Fibroblast of gingiva (primary cell): ENCODE measurements at regions not wholly inside any gene's neighbourhood (a gene's known extent, or its start where the extent isn't known, plus 50 kb on each side); places are given as distances from the start of the nearest gene placed in this dataset.
"Not testable (repeated sequence)": the region's sequence is repeated elsewhere in the genome, so short reads cannot be mapped to it uniquely, and the experiment has no call there.

Experiments
- DNase-seq: peaks from one replicate; pipeline ENCODE4 v3.0.0-alpha.2; 2011; ENCODE audit warnings: low read depth

DNA sequence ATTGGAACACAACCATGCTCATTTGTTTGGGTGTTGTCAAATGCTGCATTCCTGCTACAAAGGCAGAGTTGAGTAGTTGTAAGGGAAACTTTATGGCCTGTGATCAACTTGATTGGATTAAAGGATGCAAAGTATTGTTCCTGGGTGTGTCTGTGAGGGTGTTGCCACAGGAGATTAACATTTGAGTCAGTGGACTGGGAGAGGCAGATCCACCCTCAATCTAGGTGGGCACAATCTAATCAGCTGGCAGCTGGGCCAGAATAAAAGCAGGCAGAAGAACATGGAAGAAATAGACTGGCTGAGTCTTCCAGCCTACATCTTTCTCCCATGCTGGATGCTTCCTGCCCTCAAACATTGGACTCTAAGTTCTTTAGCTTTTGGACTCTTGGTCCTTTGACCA lies 145.6 kb upstream of the LMCD1 start:
- not testable (repeated sequence) for DNase-seq

DNA sequence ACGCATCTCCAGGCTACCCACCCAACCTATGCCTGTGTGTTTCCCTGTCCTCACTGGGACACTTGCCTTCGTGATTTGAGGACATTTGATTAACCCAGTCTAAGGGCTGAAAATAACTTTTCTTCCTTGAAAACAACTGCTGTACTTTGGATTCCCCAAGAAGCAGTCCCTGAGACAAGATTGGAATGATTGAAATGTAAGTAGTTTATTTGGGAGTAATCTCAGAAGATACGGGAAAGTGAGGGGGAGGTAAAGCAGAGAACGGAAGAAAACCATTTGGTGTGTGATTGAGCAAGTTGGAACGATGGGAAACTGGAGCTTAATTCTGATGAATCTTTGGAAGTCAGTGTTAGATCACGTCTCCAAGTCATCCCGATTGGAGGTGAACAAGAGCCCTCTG lies 143.8 kb upstream of the LMCD1 start:
- DNase-seq: no peak

DNA sequence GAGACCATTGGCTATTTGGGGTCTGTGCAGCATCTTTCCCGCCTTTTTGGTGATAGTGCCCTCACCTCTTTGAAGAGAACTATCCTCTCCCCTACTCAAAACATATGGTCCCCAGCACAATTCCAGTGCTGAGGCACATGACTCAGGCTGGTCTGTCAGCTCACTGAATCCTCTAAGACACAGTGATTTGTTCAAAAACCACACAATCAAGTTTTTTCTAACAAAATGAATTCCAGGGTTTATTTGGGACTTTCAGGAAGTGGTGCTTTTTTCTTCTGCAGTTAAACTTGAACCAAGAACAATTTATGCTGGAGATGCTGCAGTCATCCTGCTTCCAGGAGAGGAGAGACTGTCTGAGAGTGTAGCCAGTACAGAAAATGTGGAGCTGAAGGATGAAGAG lies 142.5 kb upstream of the LMCD1 start:
- DNase-seq: no peak

DNA sequence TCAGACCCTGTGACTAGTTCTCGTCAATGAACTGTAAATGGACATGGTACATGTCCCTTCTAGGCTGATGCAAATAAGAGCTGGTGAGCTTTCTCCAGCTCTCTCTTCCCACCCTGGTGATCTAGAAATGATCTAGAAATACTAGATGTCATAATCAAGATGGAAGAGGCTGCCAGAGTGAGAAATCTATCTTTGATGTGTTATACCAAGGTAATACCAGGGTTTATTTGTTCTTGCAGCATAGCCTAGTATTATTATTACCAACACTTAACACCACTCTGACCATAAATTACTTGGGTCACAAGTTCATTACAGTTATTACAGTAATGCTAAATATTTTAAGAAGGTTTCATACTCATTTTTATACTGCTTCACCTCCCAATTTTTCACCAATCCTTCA lies 138.4 kb upstream of the LMCD1 start:
- DNase-seq: no peak

DNA sequence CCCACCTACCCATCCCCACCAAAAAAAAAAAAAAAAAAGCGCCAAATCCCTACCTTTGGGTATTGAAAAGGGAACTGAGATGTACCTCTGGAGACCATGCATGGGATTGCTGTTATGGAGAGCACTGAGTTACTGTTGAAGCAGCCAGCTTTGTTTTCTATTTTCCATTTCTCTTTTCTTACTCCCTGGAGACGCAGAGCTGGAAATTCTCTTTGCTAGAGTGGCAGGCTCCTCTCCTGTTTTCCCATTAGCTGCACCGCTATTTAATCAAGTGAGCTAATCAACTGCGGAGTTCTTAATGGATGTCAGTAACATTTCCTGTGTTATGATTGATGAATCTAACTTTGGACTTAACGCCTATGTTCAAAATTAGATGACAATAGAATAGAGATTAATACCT lies 136.1 kb upstream of the LMCD1 start:
- no peak for DNase-seq

DNA sequence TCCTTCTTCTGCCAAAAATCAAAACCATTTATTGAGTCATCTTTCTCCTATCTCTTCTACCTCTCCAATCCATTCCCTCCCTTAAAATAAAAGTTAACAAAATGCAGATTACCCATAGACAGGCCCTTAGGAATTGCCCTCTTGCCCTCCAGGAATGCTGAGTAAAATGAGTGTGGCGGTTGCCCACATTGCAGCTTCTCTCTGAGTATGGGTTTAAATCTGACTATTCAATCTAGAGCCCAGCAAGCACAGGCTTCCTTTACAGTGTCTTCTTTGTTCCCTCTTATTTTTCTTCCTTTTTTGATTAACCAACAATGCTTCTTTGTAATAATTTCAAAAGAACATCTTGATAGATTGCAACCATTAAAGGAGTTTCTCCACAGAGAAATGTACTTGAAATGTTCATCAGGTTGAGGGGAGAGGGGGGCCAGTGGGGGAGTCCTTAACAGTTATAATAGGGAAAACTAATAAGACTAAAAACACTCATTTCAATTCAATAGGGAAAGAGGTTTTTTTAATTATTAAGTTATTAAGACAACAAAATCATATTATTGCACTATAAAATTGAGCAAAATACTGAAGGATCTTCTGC lies 135.3 kb upstream of the LMCD1 start:
- DNase-seq: no peak

DNA sequence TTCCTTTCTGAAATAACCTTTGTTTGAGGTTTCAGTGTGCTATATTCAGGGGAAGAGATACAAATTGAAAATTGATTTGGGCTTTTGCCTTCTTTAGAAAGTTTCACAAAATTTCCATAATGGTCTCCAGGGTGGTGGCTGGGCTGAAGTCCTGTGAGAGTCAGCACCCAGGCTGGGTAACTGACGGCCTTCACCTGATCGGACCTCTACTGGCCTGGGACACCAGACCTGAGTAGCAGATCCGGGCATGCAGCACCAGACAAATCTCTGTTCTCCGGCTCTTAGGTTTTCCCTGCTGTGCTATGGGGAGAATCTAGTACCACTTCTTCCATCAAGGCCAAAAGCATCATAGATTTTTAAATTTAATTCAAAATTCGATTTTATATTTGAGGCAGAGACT lies 133.0 kb upstream of the LMCD1 start:
- no peak for DNase-seq

DNA sequence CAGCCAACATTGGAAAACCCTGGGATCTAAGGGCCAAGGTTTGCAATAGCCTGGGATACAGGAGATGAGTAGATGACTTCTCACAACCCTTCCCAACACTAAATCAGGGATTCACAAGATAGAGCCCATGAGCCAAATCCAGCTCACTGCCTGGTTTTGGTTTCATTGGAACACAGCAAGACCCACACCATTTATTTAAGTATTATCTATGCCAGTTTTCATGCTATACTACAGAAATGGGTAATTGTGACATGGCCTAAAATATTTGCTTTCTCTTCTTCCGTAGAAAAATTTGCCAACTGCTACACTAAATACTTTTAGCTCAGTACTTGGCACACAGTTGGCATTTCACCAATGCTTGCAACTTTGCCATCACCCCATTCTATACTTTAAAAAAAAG lies 132.0 kb upstream of the LMCD1 start:
- DNase-seq: no peak

DNA sequence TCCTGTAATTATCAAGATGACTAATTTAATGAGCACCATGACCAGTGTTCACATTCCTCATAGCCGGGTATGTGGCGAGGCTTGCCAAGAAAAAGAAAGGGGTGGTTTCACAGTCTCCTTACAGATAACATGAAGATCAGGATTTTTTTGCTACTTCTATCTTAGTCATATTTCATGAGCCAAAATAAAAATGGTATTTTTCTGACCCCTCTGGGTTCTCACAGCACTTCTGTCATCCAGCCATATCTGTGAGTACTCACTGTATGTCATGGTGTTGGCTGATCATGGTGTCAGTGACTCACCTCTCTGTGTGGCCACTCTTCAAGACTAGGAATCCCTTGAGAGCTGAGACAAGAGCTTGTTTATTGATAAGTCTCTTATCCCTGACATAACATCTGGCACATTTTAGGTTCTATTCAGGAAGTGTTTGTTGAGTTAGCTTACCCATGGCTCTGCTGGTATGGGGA lies 130.5 kb upstream of the LMCD1 start:
- DNase-seq: peak; percentile 5

DNA sequence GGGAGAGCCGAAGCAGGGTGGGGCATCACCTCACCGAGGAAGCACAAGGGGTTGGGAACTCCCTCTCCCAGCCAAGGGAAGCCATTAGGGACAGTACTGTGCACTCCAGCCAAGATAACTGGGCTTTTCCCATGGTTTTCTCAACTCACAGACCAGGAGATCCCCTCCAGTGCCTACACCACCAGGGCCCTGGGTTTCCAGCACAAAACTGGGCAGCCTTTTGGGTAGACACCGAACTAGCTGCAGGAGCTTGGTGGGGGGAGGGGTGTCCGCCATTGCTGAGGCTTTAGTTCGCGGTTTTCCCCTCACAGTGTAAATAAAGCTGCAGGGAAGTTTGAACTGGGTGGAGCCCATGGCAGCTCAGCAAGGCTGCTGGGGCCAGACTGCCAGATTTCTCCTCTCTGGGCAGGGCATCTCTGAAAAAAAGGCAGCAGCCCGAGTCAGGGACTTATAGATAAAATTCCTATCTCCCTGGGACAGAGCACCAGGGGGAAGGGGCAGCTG lies 129.6 kb upstream of the LMCD1 start:
- DNase-seq: no peak

DNA sequence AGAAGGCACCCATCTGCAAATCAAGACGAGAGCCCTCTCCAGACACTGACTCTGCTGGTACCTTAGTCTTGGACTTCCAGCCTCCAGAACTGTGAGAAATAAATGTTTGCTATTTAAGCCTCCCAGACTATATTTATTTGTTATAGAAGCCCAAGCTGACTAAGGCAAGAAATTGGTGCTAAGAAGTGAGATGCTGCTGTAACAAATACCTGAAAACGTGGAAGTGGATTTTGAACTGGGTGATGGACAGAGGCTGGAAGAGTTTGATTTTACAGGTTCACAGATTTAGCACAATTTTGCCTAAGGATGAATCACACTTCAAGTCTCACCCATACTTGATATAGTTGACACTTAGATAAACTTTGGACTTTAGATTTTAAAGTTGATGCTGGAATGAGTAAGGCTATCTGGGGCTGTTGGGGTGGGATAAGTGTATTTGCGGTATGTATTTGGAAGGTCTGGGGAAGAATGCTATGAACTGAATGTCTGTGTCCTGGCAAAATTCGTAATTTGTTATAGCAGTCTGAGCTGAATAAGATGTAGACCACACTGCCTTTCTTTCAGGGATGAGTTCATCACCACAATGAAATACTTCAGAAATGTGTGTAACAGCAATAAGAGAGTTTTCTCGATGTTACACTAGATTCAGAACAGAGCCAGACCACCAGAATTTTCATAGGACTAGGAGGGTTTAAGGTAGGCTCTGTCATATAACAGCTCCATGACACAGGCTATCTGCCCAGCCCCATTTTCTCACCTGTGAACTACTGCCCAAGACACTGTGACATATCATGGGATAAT lies 120.5 kb upstream of the LMCD1 start:
- no peak for DNase-seq

DNA sequence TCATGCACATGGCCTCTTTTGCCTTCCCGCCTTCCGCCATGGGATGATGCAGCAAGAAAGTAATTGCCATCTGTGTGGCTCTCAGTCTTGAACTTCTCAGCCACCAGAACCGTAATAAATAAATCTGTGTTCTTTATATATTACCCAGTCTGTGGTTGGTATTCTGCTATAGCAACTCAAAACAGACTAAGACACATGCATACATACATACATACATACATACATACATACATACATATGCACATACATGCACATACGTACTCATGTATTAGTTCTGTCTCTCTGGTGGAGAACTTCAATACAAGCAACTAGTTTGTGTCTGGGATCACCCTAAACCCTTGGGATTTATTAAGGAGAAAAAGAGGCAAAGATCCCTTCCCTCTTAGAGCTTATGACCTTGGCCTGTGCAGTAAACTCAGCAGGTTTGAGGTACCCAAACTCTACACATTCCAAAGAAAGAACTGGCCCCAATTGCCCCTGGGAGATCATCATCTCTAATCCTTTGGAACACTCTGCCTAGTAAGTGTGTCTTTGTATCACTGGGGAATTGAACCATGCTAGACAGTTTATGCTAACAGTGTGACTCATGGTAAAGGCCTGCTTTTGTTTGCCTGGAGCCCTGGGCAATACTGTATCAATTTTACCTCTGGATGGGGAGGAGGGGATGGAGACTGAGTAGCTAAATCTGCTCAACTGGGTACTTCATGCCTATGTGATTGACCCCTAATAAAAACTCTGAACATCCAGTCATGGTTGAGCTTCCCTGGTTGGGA lies 115.6 kb upstream of the LMCD1 start:
- peak; percentile 6 for DNase-seq

DNA sequence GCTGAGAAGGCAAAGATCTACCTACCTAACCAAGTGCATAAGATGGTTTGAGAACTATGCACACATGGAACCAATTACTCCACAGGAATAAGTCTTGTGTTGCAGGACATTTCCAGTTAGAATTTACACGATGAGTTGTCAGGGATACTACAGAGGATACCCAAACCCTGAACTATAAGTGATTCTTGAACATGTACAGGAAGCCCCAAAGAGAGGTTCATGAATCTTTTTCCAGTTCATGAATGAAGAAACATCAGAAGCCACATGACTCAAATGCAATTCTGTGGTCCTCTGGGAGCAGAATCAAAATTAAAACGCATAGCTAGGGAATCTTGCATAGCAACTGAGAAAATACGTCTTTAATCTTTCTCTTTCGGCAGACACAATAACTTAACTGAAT lies 114.1 kb upstream of the LMCD1 start:
- DNase-seq: no peak

DNA sequence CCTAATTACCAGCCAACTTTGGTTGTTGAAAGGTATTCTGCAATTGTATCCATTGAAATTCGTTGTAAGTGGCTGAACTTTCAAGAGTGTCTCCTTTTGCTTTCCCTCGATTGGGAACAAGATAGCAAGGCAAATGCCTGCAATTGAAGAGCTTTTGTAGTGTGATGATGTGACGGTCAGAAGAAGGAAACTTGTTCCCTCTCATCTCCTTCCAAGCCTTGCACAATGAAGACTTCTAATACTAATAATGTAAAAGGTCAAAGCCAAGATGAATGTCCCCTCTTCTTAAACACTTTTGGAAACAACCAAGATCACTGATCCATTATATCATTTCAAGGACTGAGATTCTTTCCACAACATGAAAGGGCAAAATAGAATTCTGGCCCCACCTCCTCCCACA lies 101.9 kb upstream of the LMCD1 start:
- DNase-seq: no peak

DNA sequence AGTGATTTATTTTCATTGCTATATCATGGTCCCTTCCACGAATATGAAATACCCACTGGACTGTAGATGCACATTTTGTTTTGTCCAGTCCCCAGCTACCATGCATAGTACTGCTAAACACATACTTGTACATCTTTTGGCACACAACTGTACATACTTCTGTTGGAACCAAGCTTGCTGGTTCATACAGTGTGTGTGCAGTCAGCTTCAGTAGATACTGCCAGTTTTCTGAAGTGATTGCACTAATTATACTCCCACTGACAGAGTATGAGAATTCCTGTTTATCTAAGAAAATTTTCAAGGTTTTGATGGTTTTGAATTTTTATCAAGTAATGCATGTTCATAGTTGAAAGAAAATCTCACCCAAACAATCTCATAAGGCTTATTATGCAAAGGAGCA lies 100.7 kb upstream of the LMCD1 start:
- DNase-seq: no peak

DNA sequence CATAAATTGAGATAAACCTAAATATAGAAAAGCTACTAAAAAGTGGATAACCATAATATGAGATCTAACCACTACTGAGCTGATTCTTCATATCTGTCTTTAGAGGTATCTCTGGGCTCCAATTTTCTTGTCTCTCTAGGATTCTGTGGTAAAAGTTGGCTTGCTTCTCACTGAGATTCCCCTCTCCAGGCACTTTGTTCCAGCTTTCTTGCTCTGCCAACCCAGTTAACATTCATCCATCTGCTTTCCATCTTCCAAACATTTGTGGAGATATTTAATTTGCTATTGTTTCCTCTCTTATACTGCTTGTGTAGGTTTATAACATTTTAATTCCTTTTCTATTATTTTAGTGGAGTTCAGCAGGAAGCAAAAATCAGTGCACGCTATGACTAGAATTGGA lies 97.6 kb upstream of the LMCD1 start:
- DNase-seq: no peak

DNA sequence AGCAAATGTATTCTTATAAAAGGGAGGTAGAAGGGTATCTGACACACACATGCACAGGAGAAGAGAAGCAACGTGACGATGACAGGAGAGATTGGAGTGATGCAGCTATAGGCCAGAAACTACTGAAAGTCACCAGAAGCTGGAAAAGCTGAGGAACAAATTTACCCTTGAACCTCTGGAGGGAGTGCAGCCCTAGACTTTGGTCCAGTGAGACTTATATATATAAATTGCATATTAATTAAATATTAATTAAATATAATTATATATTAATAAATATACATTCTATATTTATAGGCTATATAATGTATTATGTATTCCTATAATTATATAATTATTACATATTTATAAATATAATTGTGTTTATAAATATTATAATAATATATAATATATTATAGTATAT lies 96.5 kb upstream of the LMCD1 start:
- DNase-seq: no peak

DNA sequence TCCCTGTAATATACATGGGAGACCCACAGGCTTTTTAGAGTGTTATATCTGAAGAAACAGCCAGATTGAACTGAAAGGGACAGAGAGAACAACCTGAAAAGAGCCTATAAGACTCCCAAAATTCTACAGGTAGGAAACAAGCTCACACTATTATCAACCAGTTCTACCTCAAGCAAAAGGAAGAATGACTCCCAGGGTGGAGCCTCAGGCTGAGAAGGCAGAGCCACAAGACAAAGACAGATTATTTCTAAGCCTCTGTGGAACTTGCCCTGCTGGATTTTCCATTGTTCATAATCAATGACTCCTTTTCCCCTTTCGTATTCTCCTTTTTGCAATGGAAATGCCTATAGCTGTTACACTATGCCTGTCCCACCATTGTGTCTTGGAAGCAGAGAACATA lies 95.1 kb upstream of the LMCD1 start:
- no peak for DNase-seq

DNA sequence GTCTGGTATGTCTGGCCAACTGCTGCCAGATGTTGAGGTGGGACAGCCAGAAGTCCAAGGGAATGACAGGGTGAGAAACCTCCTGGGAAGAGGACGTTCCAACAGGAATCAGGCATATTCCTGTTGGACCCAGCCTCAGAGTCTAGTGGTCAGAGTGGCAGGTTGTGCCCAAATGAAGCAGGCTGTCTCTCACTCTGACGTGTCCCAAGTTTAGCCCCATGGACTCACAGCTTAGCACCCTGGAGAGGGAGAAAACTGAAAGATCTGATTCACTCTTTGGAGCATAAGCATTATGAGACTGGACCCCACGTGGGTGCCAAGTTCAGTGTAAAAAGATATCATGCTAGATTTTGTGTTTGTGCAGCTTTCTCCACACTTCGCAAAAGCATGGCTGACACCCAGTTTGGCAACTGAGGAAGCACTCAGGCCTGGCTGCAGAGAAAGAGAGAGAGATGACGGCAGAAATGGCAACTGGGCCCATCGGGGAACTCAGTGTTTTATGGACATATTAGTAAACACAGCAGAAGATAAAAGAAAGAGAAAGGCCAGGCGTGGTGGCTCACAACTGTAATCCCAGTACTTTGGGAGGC lies 88.2 kb upstream of the LMCD1 start:
- DNase-seq: no peak

DNA sequence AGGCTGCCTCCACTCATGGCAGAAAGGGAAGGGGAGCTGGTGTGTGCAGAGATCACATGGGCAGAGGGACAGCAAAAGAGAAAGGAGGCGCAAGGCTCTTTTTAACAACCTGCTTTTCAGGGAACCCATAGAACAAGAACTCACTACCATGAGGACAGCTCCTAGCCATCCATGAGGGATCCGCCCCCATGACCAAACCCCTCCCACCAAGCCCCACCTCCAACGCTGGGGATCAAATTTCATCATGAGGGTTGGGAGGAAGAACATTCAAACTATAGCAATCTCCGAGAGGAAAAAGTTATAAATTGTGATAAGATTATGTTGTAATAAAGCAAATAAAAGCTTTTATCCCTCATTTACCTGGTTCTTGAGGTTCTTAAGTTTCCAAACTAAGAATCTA lies 84.7 kb upstream of the LMCD1 start:
- DNase-seq: no peak

DNA sequence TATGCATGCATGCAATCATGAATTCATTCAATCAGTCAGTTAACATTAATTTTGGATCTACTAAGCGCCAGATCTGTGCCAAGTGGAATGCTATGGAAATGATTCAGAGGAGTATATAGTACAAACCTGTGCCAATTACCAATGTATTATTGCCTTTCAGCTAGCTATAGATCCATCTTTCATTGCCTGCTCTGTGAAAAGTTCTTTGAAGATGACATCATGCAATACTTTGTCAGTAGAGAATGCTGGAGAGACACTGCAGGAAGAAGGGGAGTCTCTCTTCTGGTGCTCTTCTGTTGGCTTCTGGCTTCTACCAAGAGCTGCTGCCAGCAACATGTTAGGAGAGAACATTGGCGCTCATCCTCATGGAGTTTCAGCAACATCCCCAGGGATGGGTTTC lies 81.0 kb upstream of the LMCD1 start:
- DNase-seq: no peak

DNA sequence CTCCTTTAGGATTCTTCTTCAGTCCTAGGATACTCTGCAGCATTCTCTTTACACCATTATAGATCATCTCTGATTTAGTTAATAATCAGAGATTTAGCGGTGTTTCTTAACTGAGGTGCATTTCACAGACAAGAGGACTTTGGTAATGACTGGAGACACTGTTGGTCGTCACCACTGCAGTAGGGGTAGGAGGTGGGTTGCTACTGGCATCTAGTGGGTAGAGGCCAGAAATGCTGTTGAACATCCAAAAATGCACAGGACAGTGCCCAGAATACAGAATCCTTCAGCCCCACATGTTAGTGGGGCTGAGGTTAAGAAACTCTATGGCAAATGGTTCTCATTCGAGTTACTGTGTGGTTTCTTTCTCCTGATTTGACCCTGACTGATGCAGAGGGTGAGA lies 80.4 kb upstream of the LMCD1 start:
- DNase-seq: no peak

DNA sequence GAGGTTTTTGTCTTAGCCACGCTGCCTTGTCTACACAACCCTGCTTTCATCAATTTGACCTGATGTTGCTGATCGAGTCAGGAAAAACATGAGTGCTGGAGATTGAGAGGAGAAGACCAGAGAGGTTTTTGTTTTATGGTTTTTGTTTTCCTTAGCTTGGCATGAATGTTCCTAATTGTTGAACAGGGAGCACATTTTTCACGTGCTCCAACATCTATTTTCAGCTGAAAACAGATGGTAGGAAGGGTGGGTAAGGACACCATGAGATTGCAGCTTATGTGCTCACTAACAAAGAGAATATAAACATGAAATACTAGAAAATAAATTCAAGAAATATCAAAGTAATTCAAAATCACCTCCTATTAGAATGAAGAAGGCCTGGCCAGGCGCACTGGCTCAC lies 79.9 kb upstream of the LMCD1 start:
- DNase-seq: no peak
